Fibroblast of pulmonary artery (primary cell): ENCODE measurements at regions not wholly inside any gene's neighbourhood (a gene's known extent, or its start where the extent isn't known, plus 50 kb on each side); places are given as distances from the start of the nearest gene placed in this dataset.

Experiments
- DNase-seq: peaks from one replicate; pipeline ENCODE4 v3.0.0-alpha.2; 2010; ENCODE audit warnings: low read depth
- H3K4me3 ChIP-seq: replicated peaks from 2 replicates; pipeline ENCODE4 v1.5.1; 2011; ENCODE audit warnings: low read depth, mild to moderate bottlenecking, control low read depth, low read length, moderate library complexity
- CTCF ChIP-seq: IDR thresholded peaks from 2 replicates; pipeline ENCODE4 v1.5.1; 2011; ENCODE audit warnings: mild to moderate bottlenecking, control low read depth, low read length, inconsistent platforms; ENCODE audit errors: missing control alignments

DNA sequence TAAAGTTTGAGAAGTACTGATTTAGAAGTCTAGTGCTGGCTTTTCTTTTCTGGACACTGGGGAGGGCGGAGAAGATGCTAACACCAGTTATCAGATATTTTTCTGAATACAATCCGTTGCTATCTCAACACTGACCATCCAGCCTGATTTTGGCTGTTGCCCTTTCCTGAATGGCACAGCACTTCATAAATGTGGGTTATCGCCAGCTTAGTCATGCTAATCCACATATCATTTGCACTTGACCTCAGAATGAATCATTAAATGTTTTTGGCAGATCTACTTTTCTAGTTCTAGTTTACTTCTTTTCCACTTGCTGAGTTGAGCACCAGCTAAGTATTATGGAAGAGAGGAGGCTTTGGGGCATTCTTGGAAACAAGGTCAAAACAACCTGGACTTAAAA, 60.8 kb upstream of the ESX1 start:
- no peak overlapping the region for H3K4me3 ChIP-seq
- no peak for TF ChIP-seq CTCF
- peak; percentile 38 for DNase-seq

DNA sequence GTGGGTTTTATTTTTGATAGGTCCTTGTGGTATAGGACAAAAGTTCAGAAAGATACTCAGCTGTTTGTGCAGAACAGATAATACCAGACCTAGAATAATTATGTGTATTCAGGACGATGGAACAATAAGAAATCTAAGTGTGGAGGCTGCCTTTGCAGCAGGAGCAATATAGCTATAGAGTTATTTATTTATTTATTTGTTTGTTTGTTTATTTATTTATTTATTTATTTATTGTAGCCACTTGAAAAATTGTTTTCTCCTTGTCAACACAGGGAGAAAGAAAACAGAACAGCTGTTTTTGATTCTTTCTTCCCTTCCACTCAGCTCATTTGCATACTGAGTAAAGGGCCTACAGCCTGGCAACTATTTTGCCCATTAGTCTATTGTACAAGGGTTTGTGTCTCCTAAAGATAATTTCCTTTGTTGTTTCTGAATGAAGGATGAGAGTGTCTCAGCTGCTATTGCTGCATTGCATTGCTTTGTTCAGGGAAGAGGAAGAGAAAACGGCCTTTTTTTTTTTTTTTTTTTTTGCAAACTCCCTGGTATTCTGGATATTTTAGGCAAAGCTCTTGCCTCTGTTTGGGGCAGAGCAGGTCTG, 56.0 kb upstream of the ESX1 start:
- no peak for DNase-seq
- TF ChIP-seq CTCF: no peak
- no peak overlapping the region for H3K4me3 ChIP-seq

DNA sequence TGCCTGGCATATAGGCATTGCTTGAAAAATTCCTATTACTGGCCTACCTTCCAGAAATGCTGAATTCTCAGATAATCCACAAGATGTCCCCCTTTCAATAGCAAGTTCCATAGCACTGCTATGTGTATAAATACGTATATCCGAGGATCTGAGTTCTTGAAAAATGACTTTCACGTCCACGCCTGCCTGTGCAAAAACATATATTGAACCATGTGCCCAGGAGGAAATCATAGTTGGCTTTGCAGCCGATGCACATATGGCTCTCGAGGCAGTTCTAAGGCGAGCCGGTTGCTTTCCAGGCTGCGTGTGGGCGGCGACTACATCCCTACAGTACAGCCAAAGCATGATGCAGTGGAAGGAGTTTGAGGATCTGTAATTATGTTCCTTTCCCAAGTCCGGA, 55.4 kb upstream of the ESX1 start:
- TF ChIP-seq CTCF: peak; percentile 49
- peak; percentile 51 for DNase-seq
- peak overlapping the region; percentile 24 for H3K4me3 ChIP-seq

- TF ChIP-seq CTCF: peak; percentile 7
- H3K4me3 ChIP-seq: no peak overlapping the region
- no peak for DNase-seq
These were observed 54.4 kb upstream of the ESX1 start for GRCh38 chrX:104309169-104309568.

- no peak overlapping the region for H3K4me3 ChIP-seq
- no peak for DNase-seq
- TF ChIP-seq CTCF: no peak
These were observed 52.6 kb upstream of the ESX1 start for GRCh38 chrX:104307341-104307740.

DNA sequence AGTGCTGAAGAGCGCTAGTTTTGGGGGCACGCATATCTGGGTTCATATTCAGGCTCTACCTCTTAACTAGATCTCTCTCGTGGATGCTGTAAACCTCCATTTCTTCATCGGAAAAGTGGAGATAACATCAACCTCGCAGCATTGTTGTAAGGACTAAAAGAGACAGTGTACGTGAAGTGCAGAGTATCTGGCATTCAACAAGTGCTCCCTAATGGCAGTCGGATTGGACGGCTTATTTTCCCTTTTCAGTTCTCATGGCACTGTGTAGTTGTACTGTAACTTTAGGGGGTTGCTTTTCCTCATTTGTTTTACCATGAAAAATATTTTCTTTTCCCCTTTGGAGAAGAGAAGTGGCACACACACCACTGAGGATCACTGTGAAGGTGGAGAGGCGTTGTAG, 51.4 kb upstream of the ESX1 start:
- no peak for TF ChIP-seq CTCF
- H3K4me3 ChIP-seq: no peak overlapping the region

More for the DNA sequence above, 51.4 kb upstream of the ESX1 start:
- no peak for DNase-seq
